ENCODE measurements at regions not wholly inside any gene's neighbourhood (a gene's known extent, or its start where the extent isn't known, plus 50 kb on each side); places are given as distances from the start of the nearest gene placed in this dataset.

- DNase-seq = no peak
Measured at GRCh38 chr10:31081937-31082840, 50.5 kb upstream of the ZNF438 start.

- peak; percentile 29 for DNase-seq
Measured at GRCh38 chr10:31083765-31084184, 52.1 kb upstream of the ZNF438 start.

DNA sequence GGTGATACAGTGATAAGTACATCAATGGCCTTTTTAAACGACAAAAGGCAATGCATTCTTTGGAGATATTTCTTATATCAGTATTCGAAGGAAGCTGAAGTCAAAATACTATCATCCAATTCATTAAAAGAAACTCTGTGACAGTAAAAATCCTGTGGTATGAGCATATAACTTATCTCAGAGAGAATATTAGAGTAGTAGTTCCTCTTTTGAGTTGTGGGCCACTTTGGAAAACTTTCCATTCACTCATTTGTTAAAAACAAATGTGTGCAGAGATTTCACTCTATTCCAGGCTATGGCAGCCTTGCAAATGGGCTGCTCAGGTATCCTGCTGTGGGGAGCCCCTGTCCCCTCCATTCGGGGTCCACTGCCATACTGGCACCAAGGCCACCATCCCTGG lies 55.3 kb upstream of the ZNF438 start:
- DNase-seq = no peak

DNA sequence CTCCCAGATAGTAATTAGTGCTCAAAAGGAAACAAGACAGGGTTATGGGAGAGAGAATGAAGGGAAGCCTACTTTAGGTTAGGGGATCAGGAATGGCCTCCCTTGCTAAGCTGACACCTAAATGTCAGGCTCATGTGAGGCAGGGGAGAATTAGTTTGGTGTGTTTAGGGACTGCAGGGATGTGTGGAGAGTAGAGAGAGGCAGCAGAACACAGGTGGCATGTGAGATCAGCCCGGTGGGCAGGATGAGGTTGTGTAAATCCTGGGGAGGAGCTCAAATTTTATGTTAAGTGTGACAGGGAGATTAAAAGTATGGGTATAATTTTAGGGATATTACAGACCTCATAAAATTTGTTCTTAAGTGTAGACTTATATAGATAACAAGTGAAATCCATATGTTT lies 56.2 kb upstream of the ZNF438 start:
- no peak for DNase-seq

- no peak for DNase-seq
Measured at GRCh38 chr10:31090894-31091607, 59.4 kb upstream of the ZNF438 start.

- DNase-seq = no peak
Measured at GRCh38 chr10:31095677-31096560, 64.3 kb upstream of the ZNF438 start.

- DNase-seq = no peak
Measured at GRCh38 chr10:31098046-31098445, 66.4 kb upstream of the ZNF438 start.

DNA sequence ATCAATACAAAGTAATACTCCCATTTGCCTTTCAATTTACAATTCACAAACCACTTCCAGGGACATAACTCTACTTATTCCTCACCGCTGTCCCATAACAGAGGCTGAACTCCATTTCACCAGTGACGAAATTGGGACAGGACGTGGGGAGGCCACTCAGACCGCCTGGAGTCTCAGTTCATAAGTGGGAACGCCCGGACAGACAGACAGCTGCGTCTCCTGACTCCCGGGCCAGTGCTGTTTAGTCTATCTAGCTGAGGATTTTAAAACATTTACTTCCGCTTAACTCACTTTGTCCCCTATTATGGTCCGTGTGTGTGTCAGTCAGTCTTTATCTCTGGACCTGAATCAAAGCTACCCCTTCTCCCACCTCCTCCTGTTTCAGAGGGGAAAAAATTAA lies 67.4 kb upstream of the ZNF438 start:
- no peak for DNase-seq

DNA sequence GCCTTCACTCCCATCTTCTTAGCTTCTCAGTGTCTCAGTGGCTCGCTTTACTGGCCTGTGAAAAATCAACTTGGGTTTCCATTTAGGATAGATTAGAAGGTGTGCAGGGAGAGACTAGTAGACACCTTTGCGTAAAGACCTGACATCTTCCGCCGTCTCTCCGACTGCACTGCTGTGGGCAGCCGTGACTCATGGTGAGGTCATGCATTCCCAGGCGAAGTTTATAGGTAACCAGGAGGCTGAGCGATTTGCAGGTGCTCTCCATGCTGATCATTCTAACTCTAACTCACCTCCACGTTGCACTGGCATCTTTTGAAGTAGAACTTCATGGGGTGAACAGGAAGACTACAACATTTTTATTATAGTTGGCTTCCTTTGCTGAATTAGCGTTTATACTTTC lies 68.0 kb upstream of the ZNF438 start:
- DNase-seq = peak; percentile 29

DNA sequence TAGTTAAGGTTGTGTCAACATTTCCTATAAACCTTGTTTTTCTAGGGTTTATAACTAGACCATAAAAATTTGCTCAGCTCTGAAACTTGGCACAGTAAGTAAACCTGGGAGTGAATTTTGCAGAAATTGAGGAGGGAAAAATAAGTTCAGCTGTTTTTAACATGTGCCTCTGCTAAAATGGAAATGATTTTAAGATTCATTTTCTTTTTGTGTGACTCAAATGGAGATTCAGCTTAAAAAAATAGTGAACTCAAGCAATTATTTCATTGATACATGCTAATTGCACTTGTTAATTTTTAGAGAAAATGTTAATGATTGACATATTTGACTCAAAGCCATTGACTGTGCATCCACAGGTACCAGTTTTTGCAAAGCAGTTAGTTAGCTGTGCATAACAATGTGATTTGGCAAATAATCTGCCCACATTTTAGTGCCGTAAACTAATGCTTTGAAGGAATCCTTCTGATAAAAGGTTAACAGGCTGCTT lies 68.5 kb upstream of the ZNF438 start:
- DNase-seq = no peak

- no peak for DNase-seq
Measured at GRCh38 chr10:31100662-31101061, 69.0 kb upstream of the ZNF438 start.

DNA sequence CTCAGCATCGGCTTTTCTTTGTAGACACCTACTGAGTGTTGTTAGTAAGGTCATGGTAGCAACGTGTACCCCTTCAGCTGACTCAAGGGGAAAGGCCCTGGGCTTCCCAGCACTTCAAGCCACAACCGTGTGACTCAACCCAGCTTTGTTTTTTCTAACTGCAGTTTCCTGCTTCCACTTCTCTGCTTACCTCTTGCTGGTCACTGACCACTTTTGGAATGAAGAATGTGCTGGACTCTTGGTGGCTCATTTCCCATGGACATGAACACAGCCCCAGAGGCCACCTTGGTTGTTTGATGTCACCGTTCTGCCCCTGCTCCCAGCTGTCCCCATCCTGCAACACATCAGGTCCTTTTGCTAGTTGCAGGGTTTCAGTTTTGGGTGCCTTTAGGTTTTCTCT lies 69.5 kb upstream of the ZNF438 start:
- peak; percentile 20 for DNase-seq

DNA sequence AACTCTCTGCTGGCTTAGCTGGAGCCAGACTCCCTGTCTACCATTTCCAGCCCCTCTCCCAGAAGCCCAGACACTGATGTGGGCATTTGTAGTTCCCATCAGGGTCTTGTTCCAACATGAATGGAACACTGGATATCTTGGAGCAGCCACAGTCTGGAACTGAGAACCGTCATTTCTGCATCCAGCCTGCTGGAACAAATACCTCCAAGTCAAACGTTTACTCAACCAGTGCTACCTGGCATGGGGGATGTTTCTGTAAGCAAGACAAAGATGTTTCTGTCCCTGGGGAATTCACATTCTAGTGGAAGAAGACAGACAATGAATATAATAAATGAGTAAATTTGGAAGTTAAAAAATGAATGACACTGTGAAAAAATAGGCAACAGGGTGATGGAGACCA lies 70.8 kb upstream of the ZNF438 start:
- DNase-seq = no peak

DNA sequence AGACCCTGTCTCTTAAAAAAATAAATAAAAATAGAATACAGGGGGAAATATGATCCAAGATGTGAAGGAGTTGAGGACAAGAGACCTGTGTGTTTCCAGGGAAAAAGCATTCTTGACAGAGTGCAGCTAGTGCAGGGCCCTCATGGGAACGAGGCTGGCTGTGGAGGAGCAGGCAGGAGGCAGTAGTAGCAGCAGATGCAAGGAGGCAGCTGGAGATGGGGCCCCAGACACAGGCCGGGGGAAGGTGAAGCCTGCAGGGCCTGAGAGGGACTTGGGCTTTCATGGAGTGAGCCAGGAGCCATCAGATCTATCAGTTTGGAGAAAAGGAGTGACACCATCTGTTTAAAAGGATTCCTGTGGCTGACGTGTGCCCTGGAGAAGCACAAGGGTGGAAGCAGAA lies 71.4 kb upstream of the ZNF438 start:
- no peak for DNase-seq

DNA sequence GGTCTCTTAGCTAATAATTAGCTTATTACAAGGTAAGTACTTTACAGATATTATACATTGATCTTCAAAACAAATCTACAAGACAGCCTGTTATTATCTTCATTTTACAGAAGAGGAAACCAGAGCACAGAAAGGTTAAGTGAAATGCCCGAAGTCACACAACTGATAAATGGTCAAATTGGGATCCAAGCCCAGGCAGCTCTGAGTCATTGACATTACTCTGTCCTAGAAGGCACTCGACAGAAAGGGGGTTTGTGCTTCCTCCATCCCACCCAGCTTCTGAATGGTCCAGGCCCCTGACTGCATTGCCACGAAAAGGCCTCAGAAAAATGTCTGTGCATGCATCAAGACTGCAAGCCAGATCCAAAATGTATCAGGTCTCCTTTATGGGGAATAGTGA lies 81.3 kb upstream of the ZNF438 start:
- no peak for DNase-seq

GRCh38 chr10:31116226-31116625 lies 84.6 kb upstream of the ZNF438 start:
- DNase-seq = no peak

DNA sequence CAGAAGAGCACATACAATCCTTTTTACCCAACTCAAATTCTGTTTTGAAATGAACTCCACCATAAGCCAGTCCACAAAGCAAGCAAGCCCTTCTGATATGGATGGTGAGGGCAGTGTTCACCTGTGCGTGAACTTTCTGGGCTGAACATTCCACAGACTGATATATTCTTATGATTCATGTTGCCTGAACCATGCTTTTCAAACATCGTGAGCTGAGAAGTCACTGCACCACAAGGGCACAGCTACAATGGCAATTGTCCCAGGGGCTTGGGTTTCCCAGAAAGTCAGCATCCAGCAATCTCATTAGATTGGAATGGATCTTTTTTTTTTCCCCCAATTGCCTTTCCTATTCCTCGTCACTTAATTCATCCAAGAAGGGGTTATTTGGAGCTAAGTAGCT lies 86.9 kb upstream of the ZNF438 start:
- DNase-seq = no peak

DNA sequence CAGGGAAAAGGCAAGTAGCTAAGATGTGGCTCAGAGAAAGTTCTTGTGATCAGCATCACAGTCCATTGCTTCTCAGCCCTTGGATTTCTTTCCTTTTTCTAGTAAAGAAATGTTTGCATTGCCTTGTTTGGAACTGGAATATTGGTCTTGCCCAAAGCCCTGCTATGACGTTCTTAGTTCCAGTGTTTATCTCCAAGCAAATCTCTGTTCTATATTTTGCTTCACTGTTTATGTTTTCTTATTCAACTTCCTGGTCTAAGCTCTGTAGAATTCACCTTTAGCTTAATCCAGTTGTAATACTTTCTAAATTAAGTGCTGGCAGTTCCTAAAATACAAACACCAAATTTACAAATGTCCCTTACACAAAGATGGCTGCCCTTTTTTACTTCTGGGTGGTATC lies 88.7 kb upstream of the ZNF438 start:
- no peak for DNase-seq

DNA sequence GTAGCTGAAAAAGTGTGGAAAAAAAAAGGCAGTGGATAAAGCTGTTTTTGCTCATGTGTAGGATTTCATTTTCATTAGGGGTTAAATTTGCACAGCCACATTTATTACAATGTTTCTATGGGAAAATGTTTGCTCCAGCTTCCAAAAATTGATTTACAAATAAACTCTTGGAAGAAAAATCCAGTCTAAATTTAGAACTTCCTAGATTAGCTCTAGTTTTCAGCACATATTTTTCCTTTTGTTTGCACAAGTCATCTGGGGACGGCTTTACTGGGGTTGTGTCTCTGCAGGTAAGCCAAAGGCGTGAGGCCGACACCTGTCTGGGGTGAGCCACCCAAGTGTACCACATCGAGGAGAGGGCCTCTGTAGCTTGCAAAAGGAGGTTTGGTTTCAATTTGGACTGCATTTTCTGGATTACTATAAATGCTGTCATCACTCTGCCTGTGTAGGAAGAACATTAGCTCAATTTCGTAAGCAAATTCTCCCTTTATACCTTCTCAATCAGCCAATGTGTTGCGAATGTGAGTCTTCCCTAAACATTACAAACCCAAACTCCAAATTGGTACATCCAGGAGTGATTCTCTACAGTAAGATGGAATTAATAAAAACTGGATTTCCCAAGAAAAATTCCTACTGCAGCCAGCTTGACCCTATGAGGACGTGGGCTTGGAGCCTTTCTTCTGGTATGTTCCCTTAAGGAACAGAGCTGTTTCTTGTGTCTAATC lies 89.5 kb upstream of the ZNF438 start:
- DNase-seq = no peak

GRCh38 chr10:31121757-31122577 lies 90.3 kb upstream of the ZNF438 start:
- DNase-seq = no peak

DNA sequence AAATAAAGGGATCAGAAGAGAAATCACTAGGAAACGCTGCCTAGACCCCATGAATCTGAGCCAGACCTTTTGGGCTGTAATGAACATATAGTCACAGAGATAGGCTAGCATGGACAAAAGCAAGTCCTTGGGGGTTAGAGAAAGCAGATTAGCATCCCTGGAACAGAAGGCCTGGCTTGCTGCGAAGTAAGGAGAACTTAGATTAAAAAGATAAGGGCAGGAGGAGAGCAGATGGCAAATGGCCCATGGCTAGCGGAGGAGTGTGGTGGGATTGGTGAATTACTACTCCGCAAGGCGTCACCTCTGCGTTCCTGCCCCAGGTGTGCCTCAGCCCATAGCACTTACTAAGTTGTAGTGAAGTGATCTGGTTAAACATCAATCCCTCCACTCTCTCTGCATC lies 92.3 kb upstream of the ZNF438 start:
- no peak for DNase-seq

GRCh38 chr10:31124852-31125251 lies 93.2 kb upstream of the ZNF438 start:
- no peak for DNase-seq
